Ishikawa (cell line): ENCODE measurements at regions not wholly inside any gene's neighbourhood (a gene's known extent, or its start where the extent isn't known, plus 50 kb on each side); places are given as distances from the start of the nearest gene placed in this dataset.

Experiments
- CEBPB ChIP-seq: IDR thresholded peaks from 2 replicates; pipeline ENCODE4 v1.6.1; 2012
- CREB1 ChIP-seq: IDR thresholded peaks from 2 replicates; pipeline ENCODE4 v1.6.1; 2012; ENCODE audit warnings: low read depth
- EGR1 ChIP-seq: IDR thresholded peaks from 2 replicates; pipeline ENCODE4 v1.6.1; 2012
- EP300 ChIP-seq: IDR thresholded peaks from 2 replicates; pipeline ENCODE4 v1.6.1; 2012; ENCODE audit warnings: borderline replicate concordance
- FOXM1 ChIP-seq: IDR thresholded peaks from 2 replicates; pipeline ENCODE4 v1.6.1; 2012; ENCODE audit warnings: low read depth, borderline replicate concordance
- NFIC ChIP-seq: IDR thresholded peaks from 2 replicates; pipeline ENCODE4 v1.6.1; 2012
- RAD21 ChIP-seq: IDR thresholded peaks from 2 replicates; pipeline ENCODE4 v1.6.1; 2012; ENCODE audit warnings: low read depth
- TAF1 ChIP-seq: IDR thresholded peaks from 2 replicates; pipeline ENCODE4 v1.6.1; 2012; ENCODE audit warnings: low read depth, mild to moderate bottlenecking
- TCF12 ChIP-seq: IDR thresholded peaks from 2 replicates; pipeline ENCODE4 v1.6.1; 2012; ENCODE audit warnings: low read depth
- TEAD4 ChIP-seq: IDR thresholded peaks from 2 replicates; pipeline ENCODE4 v1.6.1; 2012
- YY1 ChIP-seq: IDR thresholded peaks from 2 replicates; pipeline ENCODE4 v1.6.1; 2012; ENCODE audit warnings: low read depth
- TF ChIP-seq, protein P1 (sequence below): IDR thresholded peaks from 2 replicates; pipeline ENCODE4 v1.6.1; 2012; ENCODE audit warnings: low read depth, mild to moderate bottlenecking
- TF ChIP-seq, protein P2 (sequence below): IDR thresholded peaks from 2 replicates; pipeline ENCODE4 v1.6.1; 2012
- TF ChIP-seq, protein P3 (sequence below): IDR thresholded peaks from 2 replicates; pipeline ENCODE4 v1.6.1; 2012

DNA sequence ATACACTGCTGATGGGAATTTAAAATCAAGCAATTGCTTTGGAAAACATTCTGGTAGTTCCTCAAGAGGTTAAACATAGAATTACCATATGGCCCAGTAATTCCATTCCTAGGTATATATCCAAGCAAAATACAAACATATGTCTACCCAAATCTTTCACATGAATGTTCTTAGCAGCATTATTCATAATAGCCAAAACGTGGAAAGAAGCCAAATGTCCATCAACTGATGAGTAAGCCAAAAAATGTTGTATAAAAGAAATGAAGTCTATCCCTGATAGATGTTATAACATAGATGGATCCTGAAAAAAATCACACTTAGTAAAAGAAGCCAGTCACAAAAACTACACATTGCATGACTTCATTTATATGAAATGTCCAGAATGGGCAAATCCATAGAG is 893.0 kb downstream of the SORCS3 start:
- TF ChIP-seq, protein P1, sequence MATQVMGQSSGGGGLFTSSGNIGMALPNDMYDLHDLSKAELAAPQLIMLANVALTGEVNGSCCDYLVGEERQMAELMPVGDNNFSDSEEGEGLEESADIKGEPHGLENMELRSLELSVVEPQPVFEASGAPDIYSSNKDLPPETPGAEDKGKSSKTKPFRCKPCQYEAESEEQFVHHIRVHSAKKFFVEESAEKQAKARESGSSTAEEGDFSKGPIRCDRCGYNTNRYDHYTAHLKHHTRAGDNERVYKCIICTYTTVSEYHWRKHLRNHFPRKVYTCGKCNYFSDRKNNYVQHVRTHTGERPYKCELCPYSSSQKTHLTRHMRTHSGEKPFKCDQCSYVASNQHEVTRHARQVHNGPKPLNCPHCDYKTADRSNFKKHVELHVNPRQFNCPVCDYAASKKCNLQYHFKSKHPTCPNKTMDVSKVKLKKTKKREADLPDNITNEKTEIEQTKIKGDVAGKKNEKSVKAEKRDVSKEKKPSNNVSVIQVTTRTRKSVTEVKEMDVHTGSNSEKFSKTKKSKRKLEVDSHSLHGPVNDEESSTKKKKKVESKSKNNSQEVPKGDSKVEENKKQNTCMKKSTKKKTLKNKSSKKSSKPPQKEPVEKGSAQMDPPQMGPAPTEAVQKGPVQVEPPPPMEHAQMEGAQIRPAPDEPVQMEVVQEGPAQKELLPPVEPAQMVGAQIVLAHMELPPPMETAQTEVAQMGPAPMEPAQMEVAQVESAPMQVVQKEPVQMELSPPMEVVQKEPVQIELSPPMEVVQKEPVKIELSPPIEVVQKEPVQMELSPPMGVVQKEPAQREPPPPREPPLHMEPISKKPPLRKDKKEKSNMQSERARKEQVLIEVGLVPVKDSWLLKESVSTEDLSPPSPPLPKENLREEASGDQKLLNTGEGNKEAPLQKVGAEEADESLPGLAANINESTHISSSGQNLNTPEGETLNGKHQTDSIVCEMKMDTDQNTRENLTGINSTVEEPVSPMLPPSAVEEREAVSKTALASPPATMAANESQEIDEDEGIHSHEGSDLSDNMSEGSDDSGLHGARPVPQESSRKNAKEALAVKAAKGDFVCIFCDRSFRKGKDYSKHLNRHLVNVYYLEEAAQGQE: no peak
- TF ChIP-seq FOXM1: no peak
- no peak for TF ChIP-seq EP300
- no peak for TF ChIP-seq TAF1
- TF ChIP-seq, protein P2, sequence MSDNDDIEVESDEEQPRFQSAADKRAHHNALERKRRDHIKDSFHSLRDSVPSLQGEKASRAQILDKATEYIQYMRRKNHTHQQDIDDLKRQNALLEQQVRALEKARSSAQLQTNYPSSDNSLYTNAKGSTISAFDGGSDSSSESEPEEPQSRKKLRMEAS: no peak
- no peak for TF ChIP-seq TEAD4
- no peak for TF ChIP-seq EGR1
- no peak for TF ChIP-seq TCF12
- no peak for TF ChIP-seq YY1
- no peak for TF ChIP-seq NFIC
- TF ChIP-seq CEBPB: no peak
- no peak for TF ChIP-seq RAD21
- no peak for TF ChIP-seq CREB1
- TF ChIP-seq, protein P3, sequence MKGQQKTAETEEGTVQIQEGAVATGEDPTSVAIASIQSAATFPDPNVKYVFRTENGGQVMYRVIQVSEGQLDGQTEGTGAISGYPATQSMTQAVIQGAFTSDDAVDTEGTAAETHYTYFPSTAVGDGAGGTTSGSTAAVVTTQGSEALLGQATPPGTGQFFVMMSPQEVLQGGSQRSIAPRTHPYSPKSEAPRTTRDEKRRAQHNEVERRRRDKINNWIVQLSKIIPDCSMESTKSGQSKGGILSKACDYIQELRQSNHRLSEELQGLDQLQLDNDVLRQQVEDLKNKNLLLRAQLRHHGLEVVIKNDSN: no peak
